GM19463 (cell line): ENCODE measurements at regions not wholly inside any gene's neighbourhood (a gene's known extent, or its start where the extent isn't known, plus 50 kb on each side); places are given as distances from the start of the nearest gene placed in this dataset.
"Not testable (repeated sequence)": the region's sequence is repeated elsewhere in the genome, so short reads cannot be mapped to it uniquely, and the experiment has no call there.

ENCODE experiments used
- ATAC-seq: cut with Tn5 transposase; IDR thresholded peaks from one replicate; pipeline ENCODE4 v1.9.1; 2021; ENCODE audit warnings: mild to moderate bottlenecking, moderate library complexity; ENCODE audit not compliant: unreplicated experiment

- ATAC-seq, result no peak
Observed at GRCh38 chr13:91046715-91047327, 300.7 kb upstream of the MIR17HG start.

GRCh38 chr13:91050970-91051369 lies 296.5 kb upstream of the MIR17HG start:
- no peak for ATAC-seq

- ATAC-seq, result no peak
Observed at GRCh38 chr13:91052876-91053275, 294.6 kb upstream of the MIR17HG start.

- no peak for ATAC-seq
Observed at GRCh38 chr13:91053318-91054065, 294.0 kb upstream of the MIR17HG start.

GRCh38 chr13:91054902-91055301 lies 292.6 kb upstream of the MIR17HG start:
- no peak for ATAC-seq

GRCh38 chr13:91056746-91057145 lies 290.7 kb upstream of the MIR17HG start:
- peak; percentile 96 for ATAC-seq

GRCh38 chr13:91057507-91057906 lies 290.0 kb upstream of the MIR17HG start:
- ATAC-seq, result not testable (repeated sequence)

GRCh38 chr13:91058066-91058465 lies 289.4 kb upstream of the MIR17HG start:
- no peak for ATAC-seq

GRCh38 chr13:91058919-91059318 lies 288.6 kb upstream of the MIR17HG start:
- no peak for ATAC-seq

GRCh38 chr13:91066745-91067144 lies 280.7 kb upstream of the MIR17HG start:
- no peak for ATAC-seq

- ATAC-seq, result no peak
Observed at GRCh38 chr13:91072486-91072885, 275.0 kb upstream of the MIR17HG start.

GRCh38 chr13:91074091-91074490 lies 273.4 kb upstream of the MIR17HG start:
- no peak for ATAC-seq

- ATAC-seq, result no peak
Observed at GRCh38 chr13:91076830-91077229, 270.7 kb upstream of the MIR17HG start.

- ATAC-seq, result no peak
Observed at GRCh38 chr13:91078093-91078679, 269.3 kb upstream of the MIR17HG start.

- no peak for ATAC-seq
Observed at GRCh38 chr13:91079176-91079575, 268.3 kb upstream of the MIR17HG start.

GRCh38 chr13:91085127-91085526 lies 262.4 kb upstream of the MIR17HG start:
- no peak for ATAC-seq

GRCh38 chr13:91086936-91087716 lies 260.4 kb upstream of the MIR17HG start:
- no peak for ATAC-seq

- no peak for ATAC-seq
Observed at GRCh38 chr13:91097269-91097668, 250.2 kb upstream of the MIR17HG start.

GRCh38 chr13:91099877-91100276 lies 247.6 kb upstream of the MIR17HG start:
- no peak for ATAC-seq

- no peak for ATAC-seq
Observed at GRCh38 chr13:91100944-91101343, 246.5 kb upstream of the MIR17HG start.

- ATAC-seq, result no peak
Observed at GRCh38 chr13:91101381-91101780, 246.1 kb upstream of the MIR17HG start.
